ENCODE measurements at regions not wholly inside any gene's neighbourhood (a gene's known extent, or its start where the extent isn't known, plus 50 kb on each side); places are given as distances from the start of the nearest gene placed in this dataset.
"Not testable (repeated sequence)": the region's sequence is repeated elsewhere in the genome, so short reads cannot be mapped to it uniquely, and the experiment has no call there.

DNA sequence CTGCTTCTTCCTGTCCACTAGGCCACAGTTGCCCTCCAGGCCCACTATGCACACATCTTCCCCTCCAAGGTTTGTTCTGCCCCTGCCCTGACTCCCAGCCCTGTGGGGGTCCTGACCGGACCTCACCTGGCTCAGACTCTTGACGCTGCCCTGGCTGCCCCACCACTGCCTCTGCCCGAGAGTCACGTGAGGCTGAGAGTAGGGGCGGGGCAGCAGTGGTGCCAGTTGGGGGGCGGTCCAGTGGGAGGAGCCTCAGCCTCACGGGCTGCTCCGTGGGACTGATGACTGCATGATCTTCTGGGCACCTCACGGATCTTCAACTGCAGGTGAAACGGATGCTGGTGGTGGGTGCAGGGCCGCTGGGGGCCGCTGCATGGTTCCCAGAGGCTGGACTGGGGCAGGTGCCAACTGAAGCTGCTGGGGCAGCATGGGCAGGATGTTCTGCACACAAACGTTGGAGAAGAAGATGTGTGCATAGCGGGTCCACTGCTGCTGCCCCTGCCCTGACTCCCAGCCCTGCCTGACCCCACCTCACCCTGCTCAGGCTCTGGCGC, 77.6 kb downstream of the HHIPL2 start:
- not testable (repeated sequence) for H3K27me3 Mint-ChIP-seq (ENCODE audit: low read depth, unreplicated experiment); FAIRE-seq; H4K20me1 ChIP-seq (ENCODE audit: insufficient read depth, low read length); H3K36me3 ChIP-seq (ENCODE audit: insufficient read depth, low read length); H3K27ac Mint-ChIP-seq (ENCODE audit: unreplicated experiment); H3K9ac ChIP-seq (ENCODE audit: low read length); H3K27me3 ChIP-seq (ENCODE audit: insufficient read depth, low read length); H3K36me3 Mint-ChIP-seq (ENCODE audit: low read depth, unreplicated experiment); H3K4me3 ChIP-seq (ENCODE audit: insufficient read depth, low read depth, low read length); H3K9me3 Mint-ChIP-seq (ENCODE audit: unreplicated experiment); H3K27ac ChIP-seq (ENCODE audit: low read depth, low read length); H3K9me3 ChIP-seq (ENCODE audit: insufficient read depth, low read depth, low read length); H3K4me1 Mint-ChIP-seq (ENCODE audit: low read depth, unreplicated experiment); H3K79me2 ChIP-seq (ENCODE audit: insufficient read depth, low read length); H2AFZ ChIP-seq (ENCODE audit: low read depth, low read length); H3K4me1 ChIP-seq (ENCODE audit: insufficient read depth, low read length); H3K4me2 ChIP-seq (ENCODE audit: low read length); DNase-seq (ENCODE audit: low read depth); H3K4me3 Mint-ChIP-seq (ENCODE audit: unreplicated experiment)

DNA sequence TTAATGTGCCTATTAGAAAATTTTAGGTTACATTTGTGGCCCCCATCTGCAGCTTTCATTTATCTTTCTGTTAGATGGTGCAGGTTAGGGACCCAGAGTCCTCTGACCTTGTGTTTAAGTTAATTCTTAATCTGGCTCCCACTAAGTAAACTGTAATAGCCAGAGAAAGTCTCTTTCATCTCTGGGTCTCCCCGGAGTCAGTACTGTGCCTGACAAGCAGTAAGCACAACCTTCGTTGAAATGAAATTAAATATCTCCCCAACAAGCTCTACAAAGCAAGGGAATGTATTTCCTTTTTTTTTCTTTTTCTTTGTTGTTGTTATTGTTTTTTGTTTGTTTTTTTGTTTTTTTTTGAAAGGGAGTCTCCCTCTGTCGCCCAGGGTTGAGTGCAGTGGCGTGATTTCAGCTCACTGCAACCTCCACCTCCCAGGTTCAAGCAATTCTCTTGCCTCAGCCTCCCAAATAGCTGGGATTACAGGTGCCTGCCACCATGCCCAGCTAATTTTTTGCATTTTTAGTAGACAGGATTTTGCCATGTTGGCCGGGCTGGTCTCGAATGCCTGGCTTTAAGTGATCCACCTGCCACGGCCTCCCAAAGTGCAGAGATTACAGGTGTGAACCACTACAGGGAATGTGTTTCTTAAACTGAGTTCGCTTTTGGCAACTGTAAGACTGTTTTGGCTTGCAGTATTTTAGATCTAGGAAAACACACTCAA, 81.6 kb downstream of the HHIPL2 start:
- Histone ChIP-seq H3K27ac (ENCODE audit: low read depth, low read length) (peak overlapping the region; percentile 15), H3K4me3 (ENCODE audit: insufficient read depth, low read depth, low read length) (no peak overlapping the region), H3K4me1 (ENCODE audit: insufficient read depth, low read length) (peaks cover 7% of the 10 kb centered on the region), H3K9ac (ENCODE audit: low read length) (no peak overlapping the region), H3K79me2 (ENCODE audit: insufficient read depth, low read length) (no peaks in the 10 kb centered on the region), H3K36me3 (ENCODE audit: insufficient read depth, low read length) (no peaks in the 10 kb centered on the region), H3K9me3 (ENCODE audit: insufficient read depth, low read depth, low read length) (no peaks in the 10 kb centered on the region), H2AFZ (ENCODE audit: low read depth, low read length) (no peak overlapping the region), H4K20me1 (ENCODE audit: insufficient read depth, low read length) (no peaks in the 10 kb centered on the region), H3K4me2 (ENCODE audit: low read length) (no peak overlapping the region), H3K27me3 (ENCODE audit: insufficient read depth, low read length) (no peaks in the 10 kb centered on the region)
- Mint-ChIP-seq H3K4me3 (ENCODE audit: unreplicated experiment) (no peak overlapping the region), H3K36me3 (ENCODE audit: low read depth, unreplicated experiment) (no peaks in the 10 kb centered on the region), H3K27ac (ENCODE audit: unreplicated experiment) (no peak overlapping the region), H3K4me1 (ENCODE audit: low read depth, unreplicated experiment) (peaks cover 14% of the 10 kb centered on the region), H3K27me3 (ENCODE audit: low read depth, unreplicated experiment) (no peaks in the 10 kb centered on the region), H3K9me3 (ENCODE audit: unreplicated experiment) (no peaks in the 10 kb centered on the region)
- no peak for DNase-seq (ENCODE audit: low read depth)
- FAIRE-seq: no peak
- TF ChIP-seq, protein P1, sequence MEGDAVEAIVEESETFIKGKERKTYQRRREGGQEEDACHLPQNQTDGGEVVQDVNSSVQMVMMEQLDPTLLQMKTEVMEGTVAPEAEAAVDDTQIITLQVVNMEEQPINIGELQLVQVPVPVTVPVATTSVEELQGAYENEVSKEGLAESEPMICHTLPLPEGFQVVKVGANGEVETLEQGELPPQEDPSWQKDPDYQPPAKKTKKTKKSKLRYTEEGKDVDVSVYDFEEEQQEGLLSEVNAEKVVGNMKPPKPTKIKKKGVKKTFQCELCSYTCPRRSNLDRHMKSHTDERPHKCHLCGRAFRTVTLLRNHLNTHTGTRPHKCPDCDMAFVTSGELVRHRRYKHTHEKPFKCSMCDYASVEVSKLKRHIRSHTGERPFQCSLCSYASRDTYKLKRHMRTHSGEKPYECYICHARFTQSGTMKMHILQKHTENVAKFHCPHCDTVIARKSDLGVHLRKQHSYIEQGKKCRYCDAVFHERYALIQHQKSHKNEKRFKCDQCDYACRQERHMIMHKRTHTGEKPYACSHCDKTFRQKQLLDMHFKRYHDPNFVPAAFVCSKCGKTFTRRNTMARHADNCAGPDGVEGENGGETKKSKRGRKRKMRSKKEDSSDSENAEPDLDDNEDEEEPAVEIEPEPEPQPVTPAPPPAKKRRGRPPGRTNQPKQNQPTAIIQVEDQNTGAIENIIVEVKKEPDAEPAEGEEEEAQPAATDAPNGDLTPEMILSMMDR (IDR thresholded peaks at IDR 0.05; ENCODE audit: insufficient read depth, low read depth, low read length): no peak
- no peak for TF ChIP-seq EZH2 (IDR thresholded peaks at IDR 0.05; ENCODE audit: insufficient read depth, low read length)

DNA sequence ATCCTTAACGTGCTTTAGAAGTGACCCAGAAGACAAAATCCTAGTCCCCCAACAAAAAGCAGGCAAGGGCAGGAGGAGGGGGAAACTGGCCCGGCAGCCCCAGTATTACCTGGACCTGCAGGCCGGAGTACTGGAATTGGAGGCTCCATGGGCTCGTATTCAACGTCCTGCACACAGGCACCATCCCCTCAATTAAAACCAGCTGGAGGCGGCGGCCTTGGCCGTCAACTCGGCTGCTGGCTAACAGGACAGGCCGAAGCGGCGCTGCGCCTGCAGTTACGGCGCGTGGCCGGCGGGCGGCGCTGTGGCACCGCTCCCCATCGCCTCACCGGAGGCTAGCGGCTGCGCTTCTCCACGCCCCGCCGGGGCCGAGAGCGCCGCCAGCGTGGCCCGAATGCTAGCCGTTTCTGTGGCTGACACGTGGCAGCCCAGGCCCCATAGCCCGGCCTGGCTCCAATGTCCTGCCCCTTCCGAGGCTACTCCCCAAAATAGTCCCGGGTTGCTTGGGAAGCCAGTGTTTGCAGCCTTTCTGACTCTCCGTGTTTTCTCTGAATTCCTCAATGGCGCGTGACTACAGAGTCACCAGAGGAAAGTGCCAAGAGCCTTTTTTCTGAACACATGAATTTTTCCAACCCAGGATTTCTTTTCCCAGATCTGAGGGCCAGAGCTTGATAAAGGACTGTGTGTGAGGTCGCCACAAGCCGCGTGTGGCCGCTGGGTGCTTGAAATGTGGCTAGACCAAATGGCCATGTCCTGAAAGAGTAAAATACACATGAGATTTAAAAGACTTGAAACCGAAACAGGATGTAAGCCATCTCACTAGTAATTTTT, 82.5 kb downstream of the HHIPL2 start:
- peak overlapping the region; percentile 54 for H3K4me3 ChIP-seq (ENCODE audit: insufficient read depth, low read depth, low read length)
- no peaks in the 10 kb centered on the region for H3K9me3 ChIP-seq (ENCODE audit: insufficient read depth, low read depth, low read length)
- no peaks in the 10 kb centered on the region for H3K27me3 ChIP-seq (ENCODE audit: insufficient read depth, low read length)
- peak overlapping the region; percentile 90 for H3K27ac ChIP-seq (ENCODE audit: low read depth, low read length)
- peak overlapping the region; percentile 87 for H3K9ac ChIP-seq (ENCODE audit: low read length)
- H3K4me2 ChIP-seq (ENCODE audit: low read length): peak overlapping the region; percentile 85
- no peaks in the 10 kb centered on the region for H3K27me3 Mint-ChIP-seq (ENCODE audit: low read depth, unreplicated experiment)
- no peaks in the 10 kb centered on the region for H4K20me1 ChIP-seq (ENCODE audit: insufficient read depth, low read length)
- H3K27ac Mint-ChIP-seq (ENCODE audit: unreplicated experiment): peak overlapping the region; percentile 96
- peaks cover 1% of the 10 kb centered on the region for H3K36me3 Mint-ChIP-seq (ENCODE audit: low read depth, unreplicated experiment)
- peak; percentile 90 for DNase-seq (ENCODE audit: low read depth)
- H2AFZ ChIP-seq (ENCODE audit: low read depth, low read length): peak overlapping the region; percentile 83
- H3K4me1 ChIP-seq (ENCODE audit: insufficient read depth, low read length): peaks cover 7% of the 10 kb centered on the region
- peaks cover 14% of the 10 kb centered on the region for H3K4me1 Mint-ChIP-seq (ENCODE audit: low read depth, unreplicated experiment)
- no peaks in the 10 kb centered on the region for H3K9me3 Mint-ChIP-seq (ENCODE audit: unreplicated experiment)
- no peak for FAIRE-seq
- no peaks in the 10 kb centered on the region for H3K79me2 ChIP-seq (ENCODE audit: insufficient read depth, low read length)
- no peaks in the 10 kb centered on the region for H3K36me3 ChIP-seq (ENCODE audit: insufficient read depth, low read length)
- H3K4me3 Mint-ChIP-seq (ENCODE audit: unreplicated experiment): peak overlapping the region; percentile 84
- TF ChIP-seq EZH2 (IDR thresholded peaks at IDR 0.05; ENCODE audit: insufficient read depth, low read length): no peak
- TF ChIP-seq, protein P1 (IDR thresholded peaks at IDR 0.05; ENCODE audit: insufficient read depth, low read depth, low read length): peak; percentile 80
